Renal cortex interstitium (tissue), 11 donors: ENCODE measurements at regions not wholly inside any gene's neighbourhood (a gene's known extent, or its start where the extent isn't known, plus 50 kb on each side); places are given as distances from the start of the nearest gene placed in this dataset.
"Not testable (repeated sequence)": the region's sequence is repeated elsewhere in the genome, so short reads cannot be mapped to it uniquely, and the experiment has no call there.

ENCODE experiments used
- DNase-seq, 11 donors: peaks; one replicate each; pipeline ENCODE4 v3.0.0-alpha.2; 2013; ENCODE audit warnings: low read depth in 9 of 11, low spot score in 4 of 11; ENCODE audit errors: extremely low read depth in 1 of 11

DNA sequence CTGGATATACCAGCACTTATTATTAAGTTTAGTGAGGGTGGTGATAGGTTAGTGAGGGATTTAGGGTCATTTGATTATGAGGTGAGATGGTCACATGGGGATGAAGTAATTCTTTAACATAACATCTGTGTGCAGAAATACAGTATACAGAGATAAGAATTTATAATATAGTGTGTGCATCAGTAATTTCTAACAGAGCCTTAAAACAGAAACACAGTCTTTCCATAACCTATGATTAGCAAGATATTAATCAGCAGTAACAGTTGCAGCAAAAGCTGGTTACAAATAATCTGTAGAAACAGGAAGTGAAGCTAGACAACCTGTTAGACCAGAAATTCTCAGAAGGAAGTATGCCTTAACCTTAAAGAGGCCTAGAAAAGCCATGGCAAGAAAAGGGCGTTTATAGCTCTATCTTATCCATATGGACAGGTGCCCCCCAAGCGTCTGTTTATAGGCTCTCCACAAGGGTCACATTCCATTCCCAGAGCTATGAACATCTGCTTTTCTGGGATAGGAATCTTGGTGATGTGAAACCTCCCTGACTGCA, 112.5 kb upstream of the WSB1 start:
- DNase-seq: not testable (repeated sequence)

GRCh38 chr17:27181935-27182334, 112.0 kb upstream of the WSB1 start:
- DNase-seq: no peak

- not testable (repeated sequence) for DNase-seq
These were observed 96.4 kb upstream of the WSB1 start for GRCh38 chr17:27197505-27197904.

DNA sequence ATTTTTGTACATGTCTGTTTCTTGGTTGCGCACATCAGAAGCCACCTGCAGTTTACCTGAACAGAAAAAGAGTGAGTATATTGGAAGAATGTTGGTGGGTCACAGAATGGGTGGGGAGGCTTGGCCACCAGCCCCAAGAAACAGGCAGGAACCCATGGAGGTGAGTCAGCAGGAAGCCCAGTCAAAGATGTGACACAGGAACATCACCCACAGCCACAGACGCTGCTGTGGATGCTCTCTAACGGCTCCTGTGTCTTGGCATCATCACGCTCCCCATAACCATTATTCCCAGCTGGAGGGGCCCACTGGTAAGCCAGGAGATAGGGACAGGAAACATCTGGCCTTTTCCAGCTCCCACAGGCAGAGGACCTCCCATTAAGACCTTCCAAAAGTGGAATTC, 94.0 kb upstream of the WSB1 start:
- DNase-seq: no peak

DNA sequence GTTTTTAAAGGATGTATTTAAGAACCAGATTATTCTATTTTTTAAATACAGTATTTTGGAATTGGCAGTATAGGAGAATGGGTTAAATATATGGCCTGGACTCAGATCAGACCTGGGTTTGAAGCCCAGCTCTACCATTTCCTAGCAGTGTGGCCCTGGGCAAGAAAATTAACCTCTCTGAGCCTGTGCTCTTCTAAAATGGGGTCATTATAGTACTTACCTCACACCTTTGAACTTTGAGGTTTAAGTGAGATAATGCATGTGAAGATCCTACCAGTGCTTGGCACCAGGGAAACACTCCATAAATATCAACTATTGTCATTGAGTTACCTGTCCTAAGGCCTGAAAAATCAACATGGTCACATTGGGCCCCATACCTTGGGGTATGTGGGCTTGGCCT, 93.4 kb upstream of the WSB1 start:
- DNase-seq: no peak

DNA sequence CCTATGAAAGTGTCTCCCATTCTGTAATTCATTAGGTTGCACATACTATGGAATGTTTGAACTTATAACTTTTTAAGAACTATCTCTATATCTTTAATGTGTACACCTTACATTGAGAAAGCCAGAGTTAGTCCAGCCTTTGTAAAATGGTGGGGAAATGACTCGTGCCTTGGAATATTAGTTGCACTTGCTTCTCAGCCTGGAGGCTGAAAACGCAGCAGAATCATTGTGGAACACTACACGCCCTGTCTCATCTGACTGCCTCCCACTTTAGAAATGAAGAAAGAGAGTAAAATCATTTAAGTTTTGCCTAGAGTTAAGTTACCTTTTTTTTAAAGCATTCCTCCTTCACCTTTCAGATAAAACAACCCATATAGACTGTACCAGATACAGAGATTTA, 90.7 kb upstream of the WSB1 start:
- no peak for DNase-seq

DNA sequence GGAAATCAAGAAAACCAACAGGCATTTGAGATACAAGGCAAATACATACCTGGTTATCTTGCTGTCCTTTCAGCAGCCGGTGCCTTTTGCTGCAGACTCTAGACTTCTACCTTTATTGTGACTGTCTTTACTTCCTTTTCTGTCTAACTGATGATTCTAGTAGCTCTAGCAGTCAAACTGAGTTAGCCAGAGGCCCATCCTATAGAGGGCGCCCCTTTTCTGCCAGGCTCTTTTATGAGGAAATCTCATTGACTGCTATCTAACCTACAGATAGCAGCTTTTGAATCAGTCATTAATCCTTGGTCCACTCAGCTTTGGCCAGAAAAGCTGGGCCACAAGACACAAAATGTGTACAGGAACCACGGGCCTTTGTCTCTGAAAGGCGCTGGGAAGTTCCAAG, 87.5 kb upstream of the WSB1 start:
- no peak for DNase-seq

GRCh38 chr17:27207073-27207513, 86.8 kb upstream of the WSB1 start:
- DNase-seq: no peak

DNA sequence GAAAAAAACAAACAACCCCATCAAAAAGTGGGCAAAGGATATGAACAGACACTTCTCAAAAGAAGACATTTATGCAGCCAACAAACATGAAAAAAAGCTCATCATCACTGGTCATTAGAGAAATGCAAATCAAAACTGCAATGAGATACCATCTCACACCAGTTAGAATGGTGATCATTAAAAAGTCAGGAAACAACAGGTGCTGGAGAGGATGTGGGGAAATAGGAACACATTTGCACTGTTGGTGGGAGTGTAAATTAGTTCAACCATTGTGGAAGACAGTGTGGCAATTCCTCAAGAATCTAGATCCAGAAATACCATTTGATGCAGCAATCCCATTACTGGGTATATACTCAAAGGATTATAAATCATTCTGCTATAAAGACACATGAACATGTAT, 85.5 kb upstream of the WSB1 start:
- not testable (repeated sequence) for DNase-seq

GRCh38 chr17:27209316-27209715, 84.6 kb upstream of the WSB1 start:
- DNase-seq: no peak

GRCh38 chr17:27210809-27211208, 83.1 kb upstream of the WSB1 start:
- not testable (repeated sequence) for DNase-seq

GRCh38 chr17:27216836-27217235, 77.1 kb upstream of the WSB1 start:
- no peak for DNase-seq

DNA sequence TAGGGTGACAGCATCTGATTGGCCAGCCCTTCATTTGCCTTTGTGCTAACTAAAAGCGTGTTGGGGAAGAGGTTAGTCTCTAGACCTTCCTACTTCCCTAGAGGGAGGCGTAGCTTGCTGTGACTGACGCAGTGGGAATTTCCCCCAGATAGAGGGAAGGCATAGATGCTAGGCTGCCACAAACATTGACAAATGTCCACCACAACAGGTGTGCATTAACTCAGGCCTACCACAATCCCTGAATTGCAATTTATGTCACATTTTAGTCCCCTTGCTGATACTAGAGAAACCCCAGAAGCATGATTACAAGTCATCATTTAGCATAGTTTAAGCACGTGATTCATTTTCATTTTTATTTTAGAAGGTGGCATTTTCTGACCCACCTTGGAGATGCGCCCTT, 76.3 kb upstream of the WSB1 start:
- DNase-seq: no peak

DNA sequence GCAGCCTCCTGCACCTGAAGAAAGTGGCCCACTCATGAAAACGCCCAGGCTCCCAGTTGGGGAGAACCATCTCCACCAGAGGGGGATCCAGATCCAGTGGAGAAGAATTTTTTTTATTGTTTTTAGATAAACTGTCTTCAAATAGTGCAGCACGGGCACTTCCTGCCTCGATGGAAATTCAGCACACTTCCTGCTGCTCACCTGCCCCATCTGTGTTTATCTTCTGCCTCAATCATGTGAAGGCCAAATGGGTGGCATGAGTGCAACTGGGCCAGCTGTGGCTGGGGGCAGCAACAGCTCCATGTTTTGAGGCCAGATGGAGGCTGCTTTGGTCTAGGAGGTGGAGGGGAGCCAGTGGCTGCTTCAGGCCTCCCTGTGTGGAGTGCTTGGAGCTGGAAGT, 75.9 kb upstream of the WSB1 start:
- DNase-seq: no peak

DNA sequence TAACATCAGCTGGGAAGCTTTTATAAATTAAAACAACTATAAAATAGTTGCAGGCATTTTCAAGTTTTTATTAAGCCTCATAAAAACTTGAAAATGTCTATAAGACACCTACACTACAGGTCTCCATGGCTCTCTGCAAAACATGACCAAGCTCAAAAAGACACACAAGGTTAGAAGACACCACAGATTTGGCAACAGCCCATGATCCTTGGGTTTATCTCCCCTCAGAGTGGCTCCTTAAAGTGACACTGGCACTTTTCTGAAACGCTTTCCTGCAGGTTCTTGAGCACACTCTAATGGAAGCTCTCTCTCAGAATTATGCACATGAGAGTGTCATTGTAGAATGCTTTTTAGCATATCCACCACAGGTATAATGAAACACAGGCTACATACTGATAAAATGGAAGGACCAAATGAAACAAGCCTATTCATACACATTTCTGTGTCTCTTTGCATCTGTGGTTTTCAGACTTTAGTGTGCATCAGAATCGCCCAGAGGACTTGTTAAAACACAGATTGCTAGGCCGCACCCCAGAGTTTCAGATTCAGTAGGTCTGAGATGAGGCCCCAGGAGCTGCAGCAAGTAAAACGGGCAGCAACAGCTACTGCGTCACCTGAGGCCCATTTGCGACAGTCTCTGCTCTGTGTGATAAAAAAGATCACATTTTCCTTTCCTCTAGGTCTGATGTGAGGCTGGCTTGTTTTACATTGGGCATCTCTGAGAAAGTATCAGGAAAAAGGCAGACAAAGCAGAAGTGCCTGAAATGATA, 75.0 kb upstream of the WSB1 start:
- no peak for DNase-seq

DNA sequence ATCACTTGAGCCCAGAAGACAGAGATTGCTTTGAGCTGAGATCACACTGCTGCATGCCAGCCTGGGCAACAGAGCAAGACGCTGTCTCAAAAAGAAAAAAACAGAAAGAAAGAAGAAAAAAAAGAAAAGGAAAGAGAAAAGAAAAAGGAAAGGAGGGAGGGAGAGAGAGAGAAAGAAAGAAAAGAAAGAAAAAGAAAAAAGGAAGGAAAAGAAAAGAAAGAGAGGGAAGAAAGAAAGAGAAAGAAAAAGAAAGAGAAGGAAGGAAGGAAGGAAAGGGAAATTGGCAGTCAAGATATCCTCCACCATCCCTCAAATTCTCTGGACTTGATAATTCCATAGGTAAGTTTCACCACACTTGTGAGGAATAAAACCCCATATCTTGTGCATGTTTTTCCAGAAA, 71.4 kb upstream of the WSB1 start:
- DNase-seq: no peak

DNA sequence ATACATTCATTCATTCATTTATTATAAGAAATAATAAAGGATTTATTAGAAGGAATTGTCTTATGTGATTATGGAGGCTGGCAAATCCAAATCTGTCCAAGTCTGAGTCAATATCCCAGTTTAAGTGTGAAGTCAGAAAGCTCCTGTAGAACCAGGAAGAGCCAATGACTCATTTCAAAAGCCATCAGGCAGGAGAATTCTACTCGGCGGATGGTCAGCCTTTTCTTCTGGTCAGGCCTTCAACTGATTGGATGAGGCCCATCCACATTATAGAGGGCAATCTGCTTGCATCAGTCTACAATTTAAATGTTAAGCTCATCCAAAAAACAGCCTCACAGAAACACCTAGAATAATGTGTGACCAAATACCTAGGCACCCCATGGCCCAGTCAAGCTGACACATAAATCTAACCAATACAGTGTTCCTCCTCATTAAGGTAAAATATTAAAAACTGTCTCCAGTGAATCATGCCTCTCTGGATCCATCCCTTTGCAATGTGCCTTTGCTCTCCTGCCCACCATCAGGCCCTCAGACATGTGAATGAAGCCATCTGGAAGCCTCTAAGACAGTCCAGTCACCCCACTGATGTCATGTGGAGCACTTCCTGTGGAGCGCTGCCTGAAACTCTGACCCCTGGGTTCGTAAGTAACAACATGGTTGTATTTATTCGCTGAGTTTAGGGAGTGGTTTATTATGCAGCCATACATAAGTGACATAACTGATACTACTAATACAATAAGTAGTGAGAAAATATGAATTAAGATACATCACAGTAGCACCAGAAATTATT, 69.2 kb upstream of the WSB1 start:
- no peak for DNase-seq

GRCh38 chr17:27226611-27227230, 67.2 kb upstream of the WSB1 start:
- no peak for DNase-seq

DNA sequence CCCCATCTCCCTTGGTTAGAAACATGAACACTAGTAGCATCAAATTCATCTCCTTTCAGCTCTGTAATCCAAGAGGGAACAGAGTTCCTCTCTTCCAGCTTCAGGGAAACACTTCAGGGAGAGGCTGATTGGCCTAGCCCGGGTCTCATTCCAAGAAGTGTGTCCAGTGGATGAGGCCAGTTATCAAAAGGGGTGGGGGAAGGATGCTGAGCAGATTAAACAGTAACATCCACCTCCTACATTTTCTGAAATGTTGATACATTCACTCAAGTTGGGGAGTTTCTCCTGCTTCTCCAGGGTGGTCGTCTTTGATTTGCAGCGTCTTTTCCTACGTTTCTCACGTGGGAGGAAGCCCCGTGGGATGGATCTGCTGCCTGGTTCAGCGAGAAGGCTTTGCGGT, 62.9 kb upstream of the WSB1 start:
- DNase-seq: no peak

GRCh38 chr17:27232328-27232727, 61.6 kb upstream of the WSB1 start:
- DNase-seq: no peak
